Sciatic nerve (tissue), 2 donors: ENCODE measurements at regions not wholly inside any gene's neighbourhood (a gene's known extent, or its start where the extent isn't known, plus 50 kb on each side); places are given as distances from the start of the nearest gene placed in this dataset.

ENCODE experiments used
- ATAC-seq: fragments of 200-7000 bp; cut with Tn5 transposase; one replicate; pipeline ENCODE4 v1.9.1; 2020; ENCODE audit warnings: mild to moderate bottlenecking, moderate library complexity
- DNase-seq: peaks from one replicate; pipeline ENCODE4 v3.0.0-alpha.2; 2020; ENCODE audit warnings: low spot score
- intact Hi-C: fragments of 100-400 bp; cut with DNase I; formaldehyde crosslinking; loops from one replicate; pipeline ENCODE4 v1.14.2; 2022
- donor health status: DM: no; HTN: no; CAD: no.
- donor health status: DM: no; HTN: no; CAD: no.

DNA sequence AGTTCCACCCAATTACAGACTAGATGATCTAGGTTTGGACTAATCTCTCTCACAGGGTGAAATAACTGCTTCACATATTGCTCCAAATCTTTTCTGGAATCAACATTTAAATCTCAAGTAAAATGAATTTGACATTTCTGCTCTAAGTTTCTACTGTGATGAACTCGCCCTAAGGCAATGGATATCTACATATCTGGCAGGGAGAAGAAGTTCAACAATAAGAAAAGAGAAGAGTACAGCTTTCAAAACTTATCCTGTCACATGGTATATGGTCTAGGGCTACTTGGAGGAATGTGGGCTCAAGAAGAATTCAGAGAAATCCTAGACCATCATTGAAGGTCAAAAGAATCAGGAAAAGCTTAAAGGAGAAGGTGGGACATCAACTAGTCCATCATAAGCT lies 440.2 kb downstream of the MBD2 start:
- ATAC-seq (no peak), DNase-seq (no peak)
- intact Hi-C loops: no loop called here

GRCh38 chr18:53780666-53781065 lies 443.8 kb downstream of the MBD2 start:
- ATAC-seq: no peak
- intact Hi-C loops: no loop called here
- DNase-seq: no peak

- intact Hi-C loops: no loop called here
- DNase-seq (no peak), ATAC-seq (no peak)
Measured at GRCh38 chr18:53772293-53772692, 452.2 kb downstream of the MBD2 start.

- ATAC-seq (no peak), DNase-seq (no peak)
- intact Hi-C loops: no loop called here
Measured at GRCh38 chr18:53771664-53772063, 452.8 kb downstream of the MBD2 start.

GRCh38 chr18:53765211-53765610 lies 459.3 kb downstream of the MBD2 start:
- no peak for ATAC-seq
- no peak for DNase-seq
- intact Hi-C loops: no loop called here

- intact Hi-C loops: no loop called here
- ATAC-seq (no peak), DNase-seq (no peak)
Measured at GRCh38 chr18:53764086-53764485, 460.4 kb downstream of the MBD2 start.

GRCh38 chr18:53757328-53757727 lies 467.1 kb downstream of the MBD2 start:
- ATAC-seq: no peak
- DNase-seq: no peak
- intact Hi-C loops: no loop called here

GRCh38 chr18:53756610-53756972 lies 467.9 kb downstream of the MBD2 start:
- ATAC-seq (no peak), DNase-seq (no peak)
- intact Hi-C loops: no loop called here

- DNase-seq (no peak), ATAC-seq (no peak)
- intact Hi-C loops: no loop called here
Measured at GRCh38 chr18:53755914-53756609, 468.4 kb downstream of the MBD2 start.

GRCh38 chr18:53754154-53754553 lies 470.3 kb downstream of the MBD2 start:
- intact Hi-C loops: no loop called here
- DNase-seq: no peak
- ATAC-seq: no peak

DNA sequence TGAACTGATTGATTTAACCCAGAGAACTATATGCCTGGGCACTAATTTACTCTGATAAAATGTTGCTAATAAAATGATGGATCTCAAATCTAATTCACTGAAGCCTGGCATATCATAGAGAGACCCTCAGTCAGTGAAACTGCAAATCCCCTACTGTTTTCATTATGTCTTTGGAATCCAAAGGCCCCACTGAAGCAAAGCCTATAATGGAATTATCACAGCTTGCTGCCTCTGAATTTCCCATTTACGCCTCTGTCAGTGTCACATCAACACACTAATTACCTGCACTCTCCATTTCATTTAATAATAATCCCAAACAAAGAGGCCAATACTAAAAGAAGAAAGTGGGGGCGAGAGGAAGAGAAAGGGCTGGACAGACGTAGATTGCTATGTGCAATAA lies 470.9 kb downstream of the MBD2 start:
- ATAC-seq: no peak
- DNase-seq: no peak
- intact Hi-C loops: no loop called here

GRCh38 chr18:53752781-53753367 lies 471.6 kb downstream of the MBD2 start:
- no peak for DNase-seq
- intact Hi-C loops: no loop called here
- ATAC-seq: peak; percentile 57

- intact Hi-C loops: no loop called here
- ATAC-seq (no peak), DNase-seq (no peak)
Measured at GRCh38 chr18:53749766-53750165, 474.7 kb downstream of the MBD2 start.

GRCh38 chr18:53747663-53748160 lies 476.8 kb downstream of the MBD2 start:
- no peak for ATAC-seq
- DNase-seq: no peak
- intact Hi-C loops: no loop called here

DNA sequence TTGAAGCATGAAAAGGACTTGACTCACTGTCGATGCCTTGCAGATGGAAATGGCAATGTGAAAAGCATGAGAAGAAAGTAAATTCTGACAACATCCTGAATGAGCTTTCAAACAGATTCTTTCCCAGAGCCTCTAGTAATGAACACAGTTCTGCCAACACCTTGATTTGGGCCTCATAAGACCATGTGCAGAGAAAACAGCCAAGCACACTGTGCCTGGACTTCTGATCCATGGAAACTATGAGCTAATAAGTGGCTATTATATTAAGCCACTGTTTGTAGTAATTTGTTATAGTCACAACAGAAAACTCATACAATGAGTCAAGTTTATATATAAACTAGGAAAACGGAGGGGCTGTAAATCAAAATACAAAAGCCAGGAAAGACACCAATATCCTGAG lies 477.3 kb downstream of the MBD2 start:
- no peak for ATAC-seq
- no peak for DNase-seq
- intact Hi-C loops: no loop called here

DNA sequence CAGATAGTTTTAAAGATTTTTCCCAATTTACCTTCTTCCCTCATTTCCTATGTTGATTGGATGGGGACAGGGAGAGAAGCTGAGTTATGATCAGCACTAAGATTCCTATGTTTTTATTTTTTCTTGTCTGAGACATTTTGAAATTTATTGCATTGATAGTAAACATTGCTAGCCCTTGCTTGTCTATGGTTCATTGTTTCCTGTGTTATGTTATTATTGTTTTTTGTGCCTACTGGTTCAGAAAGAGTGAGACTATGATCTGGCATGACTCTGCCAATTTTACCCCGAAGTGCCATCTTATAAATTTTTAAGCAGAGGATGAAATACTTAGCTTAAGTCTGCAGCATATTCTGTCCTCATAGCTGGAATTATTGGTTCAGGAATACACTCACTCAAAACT lies 478.5 kb downstream of the MBD2 start:
- ATAC-seq (no peak), DNase-seq (no peak)
- intact Hi-C loops: no loop called here

GRCh38 chr18:53745224-53745967 lies 479.1 kb downstream of the MBD2 start:
- intact Hi-C loops: no loop called here
- DNase-seq (no peak), ATAC-seq (no peak)

DNA sequence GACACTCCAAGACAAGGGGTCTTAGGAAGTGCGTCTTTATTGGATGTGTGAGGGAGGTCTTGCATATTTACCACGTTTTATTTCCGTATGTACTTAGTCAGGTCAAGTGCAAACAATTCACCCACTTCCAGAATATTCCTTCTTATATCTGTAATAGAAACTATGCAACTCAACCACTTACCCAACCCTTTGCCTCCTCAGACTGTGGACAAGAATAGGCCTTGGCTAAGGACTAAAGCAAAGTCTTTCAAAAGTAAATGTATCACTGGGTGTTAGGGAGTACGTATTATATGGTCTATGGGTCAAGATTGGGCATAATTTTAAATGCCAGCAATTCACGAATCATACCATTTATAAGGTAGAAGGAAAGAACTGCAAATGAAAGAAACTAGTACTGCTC lies 484.8 kb downstream of the MBD2 start:
- no peak for DNase-seq
- ATAC-seq: no peak
- intact Hi-C loops: no loop called here

- DNase-seq (no peak), ATAC-seq (no peak)
- intact Hi-C loops: no loop called here
Measured at GRCh38 chr18:53735526-53735925, 488.9 kb downstream of the MBD2 start.

DNA sequence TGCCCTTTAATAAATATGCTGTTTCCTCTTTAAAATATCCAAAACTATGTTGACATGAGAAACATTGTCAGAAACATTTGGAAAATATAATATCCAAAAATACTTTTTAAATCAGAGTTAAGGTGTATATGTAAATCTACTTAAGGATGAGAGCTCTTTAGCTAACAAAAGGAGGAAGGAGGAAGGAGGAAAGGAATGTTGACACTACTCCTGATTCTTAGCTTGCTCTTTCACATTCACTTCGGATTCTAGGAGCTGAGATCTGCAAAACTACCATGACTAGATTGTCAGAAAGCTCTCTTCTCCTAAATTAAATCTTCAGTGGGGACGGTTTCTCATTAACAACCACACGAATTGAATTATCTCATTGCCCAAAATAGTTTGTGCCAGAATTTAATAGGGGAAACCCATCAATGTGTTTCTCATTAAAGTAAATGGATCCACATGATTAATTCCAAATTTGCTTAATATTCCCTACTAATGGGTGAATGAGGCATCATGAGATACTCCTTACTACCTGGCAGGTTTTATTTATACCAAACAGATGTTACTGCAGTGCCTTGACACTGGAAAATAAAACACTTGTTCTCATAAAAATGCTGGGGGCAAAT lies 509.1 kb downstream of the MBD2 start:
- intact Hi-C loops: no loop called here
- ATAC-seq (no peak), DNase-seq (no peak)
